ENCODE measurements at regions not wholly inside any gene's neighbourhood (a gene's known extent, or its start where the extent isn't known, plus 50 kb on each side); places are given as distances from the start of the nearest gene placed in this dataset.
"Not testable (repeated sequence)": the region's sequence is repeated elsewhere in the genome, so short reads cannot be mapped to it uniquely, and the experiment has no call there.

GRCh38 chr2:236375973-236376476, 111.8 kb upstream of the ASB18 start:
- no peak for DNase-seq (ENCODE audit: low read depth)

- DNase-seq (ENCODE audit: low read depth), result no peak
Measured at GRCh38 chr2:236376566-236377244, 112.5 kb upstream of the ASB18 start.

- no peak for DNase-seq (ENCODE audit: low read depth)
Measured at GRCh38 chr2:236380051-236380612, 115.9 kb upstream of the ASB18 start.

GRCh38 chr2:236381253-236381652, 117.0 kb upstream of the ASB18 start:
- DNase-seq (ENCODE audit: low read depth), result not testable (repeated sequence)

- DNase-seq (ENCODE audit: low read depth), result not testable (repeated sequence)
Measured at GRCh38 chr2:236389284-236390216, 125.3 kb upstream of the ASB18 start.

GRCh38 chr2:236393101-236393500, 128.9 kb upstream of the ASB18 start:
- no peak for DNase-seq (ENCODE audit: low read depth)

GRCh38 chr2:236393581-236393980, 129.4 kb upstream of the ASB18 start:
- DNase-seq (ENCODE audit: low read depth), result no peak

- no peak for DNase-seq (ENCODE audit: low read depth)
Measured at GRCh38 chr2:236394571-236394970, 130.4 kb upstream of the ASB18 start.

GRCh38 chr2:236395067-236395466, 130.9 kb upstream of the ASB18 start:
- DNase-seq (ENCODE audit: low read depth), result no peak

- DNase-seq (ENCODE audit: low read depth), result no peak
Measured at GRCh38 chr2:236396818-236397350, 132.7 kb upstream of the ASB18 start.

- no peak for DNase-seq (ENCODE audit: low read depth)
Measured at GRCh38 chr2:236397681-236398080, 133.5 kb upstream of the ASB18 start.

GRCh38 chr2:236399409-236399808, 135.2 kb upstream of the ASB18 start:
- DNase-seq (ENCODE audit: low read depth), result no peak

GRCh38 chr2:236400046-236400574, 135.9 kb upstream of the ASB18 start:
- DNase-seq (ENCODE audit: low read depth), result no peak

GRCh38 chr2:236400594-236401360, 136.6 kb upstream of the ASB18 start:
- DNase-seq (ENCODE audit: low read depth), result no peak

GRCh38 chr2:236402033-236402790, 138.0 kb upstream of the ASB18 start:
- no peak for DNase-seq (ENCODE audit: low read depth)

GRCh38 chr2:236403125-236403524, 138.9 kb upstream of the ASB18 start:
- no peak for DNase-seq (ENCODE audit: low read depth)

- no peak for DNase-seq (ENCODE audit: low read depth)
Measured at GRCh38 chr2:236403811-236404210, 139.6 kb upstream of the ASB18 start.

- DNase-seq (ENCODE audit: low read depth), result no peak
Measured at GRCh38 chr2:236404346-236404745, 140.1 kb upstream of the ASB18 start.

GRCh38 chr2:236405357-236405756, 141.2 kb upstream of the ASB18 start:
- no peak for DNase-seq (ENCODE audit: low read depth)

GRCh38 chr2:236408090-236408489, 143.9 kb upstream of the ASB18 start:
- no peak for DNase-seq (ENCODE audit: low read depth)

- no peak for DNase-seq (ENCODE audit: low read depth)
Measured at GRCh38 chr2:236408786-236409185, 144.6 kb upstream of the ASB18 start.

All from stimulated activated CD8-positive, alpha-beta memory T cell treated with anti-CD3 and anti-CD28 coated beads, Interleukin-7, amount 100 ng/mL, for 24 hours (primary cell).